ENCODE measurements at regions not wholly inside any gene's neighbourhood (a gene's known extent, or its start where the extent isn't known, plus 50 kb on each side); places are given as distances from the start of the nearest gene placed in this dataset.

- DNase-seq: no peak
Measured at GRCh38 chr7:17558558-17559332, 260.3 kb downstream of the AHR start.

GRCh38 chr7:17559388-17559787, 260.9 kb downstream of the AHR start:
- peak; percentile 56 for DNase-seq

GRCh38 chr7:17560516-17560915, 262.1 kb downstream of the AHR start:
- no peak for DNase-seq

GRCh38 chr7:17560966-17561365, 262.5 kb downstream of the AHR start:
- DNase-seq: no peak

- DNase-seq: peak; percentile 93
Measured at GRCh38 chr7:17564678-17565212, 266.3 kb downstream of the AHR start.

GRCh38 chr7:17580141-17580540, 281.7 kb downstream of the AHR start:
- peak; percentile 93 for DNase-seq

GRCh38 chr7:17580856-17581255, 282.4 kb downstream of the AHR start:
- DNase-seq: peak; percentile 50

- no peak for DNase-seq
Measured at GRCh38 chr7:17581301-17581700, 282.8 kb downstream of the AHR start.

GRCh38 chr7:17582696-17583095, 284.2 kb downstream of the AHR start:
- DNase-seq: peak; percentile 85

GRCh38 chr7:17583786-17584185, 285.3 kb downstream of the AHR start:
- DNase-seq: no peak

GRCh38 chr7:17584822-17585221, 286.4 kb downstream of the AHR start:
- peak; percentile 85 for DNase-seq

GRCh38 chr7:17586711-17587110, 288.3 kb downstream of the AHR start:
- no peak for DNase-seq

GRCh38 chr7:17588730-17589129, 290.3 kb downstream of the AHR start:
- DNase-seq: no peak

- DNase-seq: no peak
Measured at GRCh38 chr7:17589671-17590070, 291.2 kb downstream of the AHR start.

- DNase-seq: peak; percentile 62
Measured at GRCh38 chr7:17590221-17590620, 291.8 kb downstream of the AHR start.

GRCh38 chr7:17593819-17594419, 295.5 kb downstream of the AHR start:
- DNase-seq: peak; percentile 81

- no peak for DNase-seq
Measured at GRCh38 chr7:17595546-17595945, 297.1 kb downstream of the AHR start.

- no peak for DNase-seq
Measured at GRCh38 chr7:17598305-17598704, 299.9 kb downstream of the AHR start.

GRCh38 chr7:17598846-17599245, 300.4 kb downstream of the AHR start:
- DNase-seq: peak; percentile 33

GRCh38 chr7:17599733-17600339, 301.4 kb downstream of the AHR start:
- DNase-seq: peak; percentile 10

GRCh38 chr7:17600340-17600752, 301.9 kb downstream of the AHR start:
- DNase-seq: peak; percentile 86

GRCh38 chr7:17601921-17602320, 303.5 kb downstream of the AHR start:
- DNase-seq: no peak

- peak; percentile 52 for DNase-seq
Measured at GRCh38 chr7:17608114-17608833, 309.8 kb downstream of the AHR start.

All from fibroblast of skin of abdomen (primary cell).